GM18867 (cell line): ENCODE measurements at regions not wholly inside any gene's neighbourhood (a gene's known extent, or its start where the extent isn't known, plus 50 kb on each side); places are given as distances from the start of the nearest gene placed in this dataset.
"Not testable (repeated sequence)": the region's sequence is repeated elsewhere in the genome, so short reads cannot be mapped to it uniquely, and the experiment has no call there.

ENCODE experiments used
- ATAC-seq: cut with Tn5 transposase; IDR thresholded peaks from one replicate; pipeline ENCODE4 v1.9.1; 2021; ENCODE audit warnings: mild to moderate bottlenecking, moderate library complexity; ENCODE audit not compliant: unreplicated experiment

- no peak for ATAC-seq
These were observed 493.5 kb downstream of the EBF1 start for GRCh38 chr5:158606233-158606632.

- ATAC-seq: no peak
These were observed 496.7 kb downstream of the EBF1 start for GRCh38 chr5:158602981-158603380.

GRCh38 chr5:158601118-158601517 is 498.6 kb downstream of the EBF1 start:
- ATAC-seq: no peak

GRCh38 chr5:158600679-158601078 is 499.0 kb downstream of the EBF1 start:
- ATAC-seq: no peak

- no peak for ATAC-seq
These were observed 500.6 kb downstream of the EBF1 start for GRCh38 chr5:158599157-158599556.

- ATAC-seq: no peak
These were observed 505.0 kb downstream of the EBF1 start for GRCh38 chr5:158594595-158595242.

- ATAC-seq: no peak
These were observed 505.8 kb downstream of the EBF1 start for GRCh38 chr5:158593925-158594324.

- ATAC-seq: no peak
These were observed 508.3 kb downstream of the EBF1 start for GRCh38 chr5:158591301-158591863.

GRCh38 chr5:158590746-158591300 is 508.9 kb downstream of the EBF1 start:
- ATAC-seq: no peak

GRCh38 chr5:158589939-158590338 is 509.8 kb downstream of the EBF1 start:
- ATAC-seq: no peak

GRCh38 chr5:158588617-158589016 is 511.1 kb downstream of the EBF1 start:
- ATAC-seq: no peak

GRCh38 chr5:158586054-158586453 is 513.7 kb downstream of the EBF1 start:
- ATAC-seq: no peak

GRCh38 chr5:158582669-158583068 is 517.0 kb downstream of the EBF1 start:
- not testable (repeated sequence) for ATAC-seq

- no peak for ATAC-seq
These were observed 525.9 kb downstream of the EBF1 start for GRCh38 chr5:158573829-158574228.

- no peak for ATAC-seq
These were observed 529.2 kb downstream of the EBF1 start for GRCh38 chr5:158570502-158570901.

- ATAC-seq: no peak
These were observed 530.2 kb downstream of the EBF1 start for GRCh38 chr5:158569534-158569933.

GRCh38 chr5:158565017-158565789 is 534.5 kb downstream of the EBF1 start:
- peak; percentile 33 for ATAC-seq

- ATAC-seq: no peak
These were observed 535.8 kb downstream of the EBF1 start for GRCh38 chr5:158563760-158564390.

GRCh38 chr5:158561562-158562190 is 538.0 kb downstream of the EBF1 start:
- no peak for ATAC-seq

GRCh38 chr5:158560170-158560569 is 539.5 kb downstream of the EBF1 start:
- ATAC-seq: peak; percentile 96

GRCh38 chr5:158559643-158560042 is 540.1 kb downstream of the EBF1 start:
- ATAC-seq: peak; percentile 50
